ENCODE measurements at regions not wholly inside any gene's neighbourhood (a gene's known extent, or its start where the extent isn't known, plus 50 kb on each side); places are given as distances from the start of the nearest gene placed in this dataset.

GRCh38 chr18:72460210-72460680 is 83.9 kb downstream of the CBLN2 start:
- H3K4me3 ChIP-seq (ENCODE audit: low read depth in 2 of 2, low read length in 2 of 2): no peak overlapping the region
- intact Hi-C loops (cut with micrococcal nuclease; ENCODE audit: unreplicated experiment) (no loop called here), in situ Hi-C loops (cut with HindIII; ENCODE audit: low pct_unique_long_range_greater_than_20kb, low sequenced_read_pairs) (no loop called here)
- ATAC-seq (no peak), DNase-seq (ENCODE audit: low read depth, low spot score) (no peak)
- no peak overlapping the region for H3K27ac ChIP-seq (ENCODE audit: low read length)
- H3K36me3 ChIP-seq (ENCODE audit: control insufficient read depth, insufficient read depth, low read length): no peaks in the 10 kb centered on the region
- ChIA-PET POLR2A (no interaction called here), CTCF (no interaction called here)
- BruUV-seq (replicated peaks): no TSS peak
- no peaks in the 10 kb centered on the region for H3K9me3 ChIP-seq (ENCODE audit: control insufficient read depth, insufficient read depth, low read depth, low read length)
- no peak for TF ChIP-seq SIN3A (IDR thresholded peaks at IDR 0.05; ENCODE audit: borderline replicate concordance, insufficient read depth, low read depth, low read length)
- TF ChIP-seq TCF7L2 (IDR thresholded peaks at IDR 0.05; ENCODE audit: low read depth, low read length): no peak
- no peak for TF ChIP-seq CTCF (IDR thresholded peaks at IDR 0.05)
- no peak for TF ChIP-seq POLR2AphosphoS5 (IDR thresholded peaks at IDR 0.05; ENCODE audit: low read depth, low read length)
- no peak for TF ChIP-seq REST (IDR thresholded peaks at IDR 0.05; ENCODE audit: insufficient read depth in 1 of 2, low read depth in 2 of 2, low read length in 1 of 2)
- no peaks in the 10 kb centered on the region for H3K4me1 ChIP-seq (ENCODE audit: control insufficient read depth, insufficient read depth, low read length)
- H3K27me3 ChIP-seq (ENCODE audit: control insufficient read depth, insufficient read depth, low read length): no peaks in the 10 kb centered on the region

- no peak overlapping the region for H3K4me3 ChIP-seq (ENCODE audit: low read depth in 2 of 2, low read length in 2 of 2)
- BruUV-seq (replicated peaks): no TSS peak
- in situ Hi-C loops (cut with HindIII; ENCODE audit: low pct_unique_long_range_greater_than_20kb, low sequenced_read_pairs): no loop called here
Observed at GRCh38 chr18:72458271-72458670, 85.9 kb downstream of the CBLN2 start.

More at GRCh38 chr18:72458271-72458670, 85.9 kb downstream of the CBLN2 start:
- intact Hi-C loops (cut with micrococcal nuclease; ENCODE audit: unreplicated experiment): no loop called here
- ChIA-PET POLR2A (interaction anchor here (0.5 kb wide), 1 partner anchor 342 kb away, joined by 3 read pairs; no protein-coding TSS in a partner anchor), CTCF (no interaction called here)
- Histone ChIP-seq H3K4me1 (ENCODE audit: control insufficient read depth, insufficient read depth, low read length) (no peaks in the 10 kb centered on the region), H3K27me3 (ENCODE audit: control insufficient read depth, insufficient read depth, low read length) (no peaks in the 10 kb centered on the region), H3K9me3 (ENCODE audit: control insufficient read depth, insufficient read depth, low read depth, low read length) (no peaks in the 10 kb centered on the region), H3K27ac (ENCODE audit: low read length) (no peak overlapping the region), H3K36me3 (ENCODE audit: control insufficient read depth, insufficient read depth, low read length) (no peaks in the 10 kb centered on the region)
- no peak for ATAC-seq
- no peak for TF ChIP-seq TCF7L2 (IDR thresholded peaks at IDR 0.05; ENCODE audit: low read depth, low read length)
- TF ChIP-seq SIN3A (IDR thresholded peaks at IDR 0.05; ENCODE audit: borderline replicate concordance, insufficient read depth, low read depth, low read length): no peak
- no peak for TF ChIP-seq POLR2AphosphoS5 (IDR thresholded peaks at IDR 0.05; ENCODE audit: low read depth, low read length)
- no peak for TF ChIP-seq CTCF (IDR thresholded peaks at IDR 0.05)
- no peak for TF ChIP-seq REST (IDR thresholded peaks at IDR 0.05; ENCODE audit: insufficient read depth in 1 of 2, low read depth in 2 of 2, low read length in 1 of 2)
- no peak for DNase-seq (ENCODE audit: low read depth, low spot score)
